ENCODE measurements at regions not wholly inside any gene's neighbourhood (a gene's known extent, or its start where the extent isn't known, plus 50 kb on each side); places are given as distances from the start of the nearest gene placed in this dataset.

DNA sequence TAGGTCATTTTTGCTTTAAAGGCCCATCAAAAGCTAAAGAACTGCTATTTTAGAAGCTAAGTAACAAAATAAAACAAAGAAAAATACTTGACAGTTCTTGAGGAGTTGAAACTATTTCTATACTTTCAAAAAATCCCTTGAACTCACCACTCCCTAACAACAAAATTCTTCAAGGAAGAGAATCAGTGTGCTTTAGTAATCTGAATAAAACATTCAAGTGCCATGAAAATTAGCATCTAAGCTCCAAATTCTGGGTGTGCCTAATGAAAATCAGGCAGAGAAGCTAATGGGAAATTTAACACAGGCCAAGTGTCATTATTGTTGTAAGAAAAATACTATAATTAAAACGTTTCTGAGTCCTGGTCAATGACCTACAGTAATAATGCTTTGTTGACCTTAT lies 456.3 kb downstream of the ZEB2 start:
- TF ChIP-seq ZNF274 (IDR thresholded peaks at IDR 0.05; ENCODE audit: low read depth, low read length) (no peak), SUZ12 (IDR thresholded peaks at IDR 0.05; ENCODE audit: extremely low read depth, insufficient read depth, insufficient read length) (no peak), YY1 (IDR thresholded peaks at IDR 0.05; ENCODE audit: insufficient read depth, insufficient read length) (no peak)
- no peaks in the 10 kb centered on the region for H3K27me3 ChIP-seq (ENCODE audit: insufficient read depth, insufficient read length)
- H3K9ac ChIP-seq (ENCODE audit: insufficient read length, low read depth): no peak overlapping the region
- H3K9me3 ChIP-seq (ENCODE audit: insufficient read depth, low read length): no peaks in the 10 kb centered on the region
- H3K36me3 ChIP-seq (ENCODE audit: insufficient read depth, insufficient read length, low read length): no peaks in the 10 kb centered on the region
- DNase-seq (ENCODE audit: low read depth, low spot score): no peak
- H3K4me3 ChIP-seq (ENCODE audit: insufficient read length, low read depth): no peak overlapping the region
- no peaks in the 10 kb centered on the region for H3K4me1 ChIP-seq (ENCODE audit: insufficient read depth, insufficient read length)

DNA sequence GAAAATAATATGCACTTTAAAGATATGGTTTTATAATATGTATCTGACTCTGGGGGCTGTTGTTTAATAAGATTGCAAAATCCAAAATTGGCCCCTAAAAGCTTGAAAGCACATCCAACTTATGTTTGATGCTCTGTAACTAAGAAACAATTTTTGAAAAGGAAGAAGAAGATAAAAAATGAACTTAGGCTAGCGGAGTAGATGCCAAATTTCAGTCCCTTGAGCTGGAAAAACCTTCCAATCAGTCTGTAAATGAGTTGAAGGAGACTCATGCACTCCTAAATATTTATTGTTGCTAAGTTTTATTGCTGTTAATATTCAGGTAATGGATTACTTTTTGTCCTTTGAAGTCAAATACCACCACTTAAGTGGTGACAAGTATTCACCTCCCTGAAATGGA lies 465.0 kb downstream of the ZEB2 start:
- Histone ChIP-seq H3K4me1 (ENCODE audit: insufficient read depth, insufficient read length) (no peaks in the 10 kb centered on the region), H3K9ac (ENCODE audit: insufficient read length, low read depth) (no peak overlapping the region), H3K36me3 (ENCODE audit: insufficient read depth, insufficient read length, low read length) (no peaks in the 10 kb centered on the region), H3K27me3 (ENCODE audit: insufficient read depth, insufficient read length) (no peaks in the 10 kb centered on the region), H3K4me3 (ENCODE audit: insufficient read length, low read depth) (no peak overlapping the region), H3K9me3 (ENCODE audit: insufficient read depth, low read length) (no peaks in the 10 kb centered on the region)
- TF ChIP-seq SUZ12 (IDR thresholded peaks at IDR 0.05; ENCODE audit: extremely low read depth, insufficient read depth, insufficient read length) (no peak), YY1 (IDR thresholded peaks at IDR 0.05; ENCODE audit: insufficient read depth, insufficient read length) (no peak), ZNF274 (IDR thresholded peaks at IDR 0.05; ENCODE audit: low read depth, low read length) (no peak)
- no peak for DNase-seq (ENCODE audit: low read depth, low spot score)

DNA sequence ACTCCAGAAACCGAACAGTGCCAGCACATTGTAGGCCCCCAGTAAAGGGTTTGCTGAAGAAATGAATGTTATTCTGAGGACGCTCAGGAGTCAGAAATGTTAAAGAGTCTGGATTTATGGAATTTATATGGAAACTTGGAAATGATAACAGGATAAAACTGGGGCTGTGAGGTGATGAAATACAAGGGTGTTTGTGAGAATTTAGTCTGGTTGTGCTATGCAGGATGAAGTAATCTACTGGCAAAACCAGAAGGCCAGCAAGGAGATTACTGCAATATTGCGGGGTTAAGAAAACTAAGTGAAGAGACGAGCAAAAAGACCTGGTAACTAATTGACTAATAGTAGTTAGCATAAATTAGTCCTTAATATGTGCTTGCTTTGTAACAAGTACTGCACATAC lies 467.8 kb downstream of the ZEB2 start:
- Histone ChIP-seq H3K4me1 (ENCODE audit: insufficient read depth, insufficient read length) (no peaks in the 10 kb centered on the region), H3K9ac (ENCODE audit: insufficient read length, low read depth) (no peak overlapping the region), H3K9me3 (ENCODE audit: insufficient read depth, low read length) (no peaks in the 10 kb centered on the region), H3K27me3 (ENCODE audit: insufficient read depth, insufficient read length) (no peaks in the 10 kb centered on the region), H3K36me3 (ENCODE audit: insufficient read depth, insufficient read length, low read length) (no peaks in the 10 kb centered on the region), H3K4me3 (ENCODE audit: insufficient read length, low read depth) (no peak overlapping the region)
- TF ChIP-seq SUZ12 (IDR thresholded peaks at IDR 0.05; ENCODE audit: extremely low read depth, insufficient read depth, insufficient read length) (no peak), YY1 (IDR thresholded peaks at IDR 0.05; ENCODE audit: insufficient read depth, insufficient read length) (no peak), ZNF274 (IDR thresholded peaks at IDR 0.05; ENCODE audit: low read depth, low read length) (no peak)
- no peak for DNase-seq (ENCODE audit: low read depth, low spot score)

DNA sequence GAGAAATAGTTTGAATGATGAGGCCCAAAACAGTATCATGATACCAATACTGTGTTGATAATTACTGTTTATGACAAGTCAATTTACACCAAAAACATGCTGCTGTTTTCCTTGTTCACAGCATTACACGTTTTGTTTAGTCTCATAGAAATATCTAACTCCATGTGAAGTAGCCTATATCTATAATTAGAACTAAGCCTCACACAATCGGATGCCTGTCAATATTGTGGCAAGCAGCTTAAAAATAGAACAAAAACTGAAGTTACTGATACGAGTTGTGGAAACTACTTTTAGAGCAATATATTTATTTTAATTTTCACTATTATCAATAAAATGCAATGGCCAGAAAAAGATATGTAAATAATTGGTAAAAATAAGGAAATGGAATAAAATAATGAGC lies 470.8 kb downstream of the ZEB2 start:
- Histone ChIP-seq H3K4me3 (ENCODE audit: insufficient read length, low read depth) (no peak overlapping the region), H3K9me3 (ENCODE audit: insufficient read depth, low read length) (no peaks in the 10 kb centered on the region), H3K27me3 (ENCODE audit: insufficient read depth, insufficient read length) (no peaks in the 10 kb centered on the region), H3K9ac (ENCODE audit: insufficient read length, low read depth) (no peak overlapping the region), H3K4me1 (ENCODE audit: insufficient read depth, insufficient read length) (no peaks in the 10 kb centered on the region), H3K36me3 (ENCODE audit: insufficient read depth, insufficient read length, low read length) (no peaks in the 10 kb centered on the region)
- DNase-seq (ENCODE audit: low read depth, low spot score): no peak
- no peak for TF ChIP-seq SUZ12 (IDR thresholded peaks at IDR 0.05; ENCODE audit: extremely low read depth, insufficient read depth, insufficient read length)
- no peak for TF ChIP-seq YY1 (IDR thresholded peaks at IDR 0.05; ENCODE audit: insufficient read depth, insufficient read length)
- no peak for TF ChIP-seq ZNF274 (IDR thresholded peaks at IDR 0.05; ENCODE audit: low read depth, low read length)

DNA sequence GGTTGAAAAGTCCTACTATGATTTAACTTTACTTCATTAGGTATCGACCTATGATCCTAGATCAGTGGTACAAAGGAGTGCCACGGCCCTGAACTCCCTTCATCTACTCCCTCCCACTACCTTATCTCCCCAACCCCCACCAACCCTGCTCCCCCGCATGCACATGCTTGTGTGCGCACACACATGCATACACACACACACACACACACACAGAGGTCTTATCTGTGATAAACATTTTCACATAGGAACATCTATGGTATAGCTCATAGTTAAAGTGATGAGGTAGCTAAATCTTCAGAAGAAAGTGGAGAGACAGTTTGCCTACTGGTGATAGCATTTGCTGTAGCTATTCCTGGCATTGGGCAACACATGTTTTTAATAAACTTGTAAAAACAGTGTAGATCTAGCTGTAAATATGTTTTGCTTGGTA lies 471.3 kb downstream of the ZEB2 start:
- H3K9ac ChIP-seq (ENCODE audit: insufficient read length, low read depth): no peak overlapping the region
- no peak overlapping the region for H3K4me3 ChIP-seq (ENCODE audit: insufficient read length, low read depth)
- TF ChIP-seq YY1 (IDR thresholded peaks at IDR 0.05; ENCODE audit: insufficient read depth, insufficient read length): no peak
- no peak for TF ChIP-seq SUZ12 (IDR thresholded peaks at IDR 0.05; ENCODE audit: extremely low read depth, insufficient read depth, insufficient read length)
- TF ChIP-seq ZNF274 (IDR thresholded peaks at IDR 0.05; ENCODE audit: low read depth, low read length): no peak
- DNase-seq (ENCODE audit: low read depth, low spot score): no peak
- H3K9me3 ChIP-seq (ENCODE audit: insufficient read depth, low read length): no peaks in the 10 kb centered on the region
- no peaks in the 10 kb centered on the region for H3K36me3 ChIP-seq (ENCODE audit: insufficient read depth, insufficient read length, low read length)
- H3K27me3 ChIP-seq (ENCODE audit: insufficient read depth, insufficient read length): no peaks in the 10 kb centered on the region
- H3K4me1 ChIP-seq (ENCODE audit: insufficient read depth, insufficient read length): no peaks in the 10 kb centered on the region

DNA sequence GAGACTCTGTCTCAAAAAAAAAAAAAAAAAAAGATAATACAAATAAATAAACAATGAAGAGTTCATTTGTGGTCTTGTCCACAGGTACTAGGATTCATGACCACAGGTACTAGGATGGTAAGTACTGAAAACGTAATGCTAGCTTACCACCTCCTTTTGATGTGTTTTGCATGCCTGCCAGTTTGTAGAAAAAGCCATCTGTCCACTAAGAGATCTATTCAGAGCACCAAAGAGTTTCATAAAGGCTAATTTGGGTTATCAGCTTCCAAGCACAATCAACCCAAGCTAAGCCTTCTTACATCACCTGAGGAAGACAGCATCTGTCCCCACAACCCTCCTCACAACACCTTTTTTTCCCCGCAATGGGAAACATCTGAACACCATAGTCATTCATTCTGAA lies 477.2 kb downstream of the ZEB2 start:
- DNase-seq (ENCODE audit: low read depth, low spot score): no peak
- Histone ChIP-seq H3K9me3 (ENCODE audit: insufficient read depth, low read length) (no peaks in the 10 kb centered on the region), H3K4me3 (ENCODE audit: insufficient read length, low read depth) (no peak overlapping the region), H3K36me3 (ENCODE audit: insufficient read depth, insufficient read length, low read length) (no peaks in the 10 kb centered on the region), H3K27me3 (ENCODE audit: insufficient read depth, insufficient read length) (no peaks in the 10 kb centered on the region), H3K9ac (ENCODE audit: insufficient read length, low read depth) (no peak overlapping the region), H3K4me1 (ENCODE audit: insufficient read depth, insufficient read length) (no peaks in the 10 kb centered on the region)
- TF ChIP-seq YY1 (IDR thresholded peaks at IDR 0.05; ENCODE audit: insufficient read depth, insufficient read length) (no peak), ZNF274 (IDR thresholded peaks at IDR 0.05; ENCODE audit: low read depth, low read length) (no peak), SUZ12 (IDR thresholded peaks at IDR 0.05; ENCODE audit: extremely low read depth, insufficient read depth, insufficient read length) (no peak)

DNA sequence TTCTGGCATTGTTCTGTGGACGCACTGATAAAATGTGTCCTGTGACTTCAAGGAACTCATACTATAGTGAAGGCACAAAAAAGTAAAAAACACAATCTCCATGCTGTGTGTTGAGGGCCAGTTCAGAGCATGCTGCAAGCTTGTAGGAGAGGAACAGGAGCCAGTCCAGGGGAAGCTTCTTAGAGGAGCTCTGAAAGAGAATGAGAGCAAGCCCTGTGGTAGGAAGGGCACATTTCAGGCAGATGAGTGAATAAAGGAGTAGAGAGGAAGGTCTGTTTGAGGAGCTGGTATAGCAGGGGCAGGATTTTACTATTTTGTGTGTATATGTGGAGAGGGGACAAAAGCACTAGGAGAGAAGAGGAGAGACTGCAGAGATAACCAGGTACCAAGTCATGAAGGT lies 478.3 kb downstream of the ZEB2 start:
- Histone ChIP-seq H3K4me3 (ENCODE audit: insufficient read length, low read depth) (no peak overlapping the region), H3K27me3 (ENCODE audit: insufficient read depth, insufficient read length) (no peaks in the 10 kb centered on the region), H3K4me1 (ENCODE audit: insufficient read depth, insufficient read length) (no peaks in the 10 kb centered on the region), H3K36me3 (ENCODE audit: insufficient read depth, insufficient read length, low read length) (no peaks in the 10 kb centered on the region), H3K9me3 (ENCODE audit: insufficient read depth, low read length) (no peaks in the 10 kb centered on the region), H3K9ac (ENCODE audit: insufficient read length, low read depth) (no peak overlapping the region)
- DNase-seq (ENCODE audit: low read depth, low spot score): no peak
- TF ChIP-seq ZNF274 (IDR thresholded peaks at IDR 0.05; ENCODE audit: low read depth, low read length): no peak
- TF ChIP-seq YY1 (IDR thresholded peaks at IDR 0.05; ENCODE audit: insufficient read depth, insufficient read length): no peak
- no peak for TF ChIP-seq SUZ12 (IDR thresholded peaks at IDR 0.05; ENCODE audit: extremely low read depth, insufficient read depth, insufficient read length)

DNA sequence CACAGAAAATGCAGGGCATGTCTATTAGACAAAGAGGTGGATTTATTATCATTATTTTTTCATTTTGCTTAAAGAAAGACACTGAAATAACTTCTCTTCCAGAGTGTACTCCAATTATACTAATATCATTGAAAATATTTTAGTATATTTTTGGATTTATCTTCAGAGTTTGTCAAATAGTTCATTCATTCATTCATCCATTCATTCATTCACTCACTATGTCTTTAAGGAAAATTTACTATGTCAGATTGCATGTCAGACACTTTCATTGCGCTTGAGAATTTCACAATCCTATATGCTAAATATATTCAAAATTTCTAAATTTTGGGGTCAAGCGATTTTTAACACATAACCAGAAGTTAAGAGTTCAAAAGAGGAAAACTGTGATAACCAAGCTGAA lies 479.1 kb downstream of the ZEB2 start:
- DNase-seq (ENCODE audit: low read depth, low spot score): no peak
- Histone ChIP-seq H3K36me3 (ENCODE audit: insufficient read depth, insufficient read length, low read length) (no peaks in the 10 kb centered on the region), H3K4me3 (ENCODE audit: insufficient read length, low read depth) (no peak overlapping the region), H3K9me3 (ENCODE audit: insufficient read depth, low read length) (no peaks in the 10 kb centered on the region), H3K9ac (ENCODE audit: insufficient read length, low read depth) (no peak overlapping the region), H3K27me3 (ENCODE audit: insufficient read depth, insufficient read length) (no peaks in the 10 kb centered on the region), H3K4me1 (ENCODE audit: insufficient read depth, insufficient read length) (no peaks in the 10 kb centered on the region)
- no peak for TF ChIP-seq ZNF274 (IDR thresholded peaks at IDR 0.05; ENCODE audit: low read depth, low read length)
- no peak for TF ChIP-seq SUZ12 (IDR thresholded peaks at IDR 0.05; ENCODE audit: extremely low read depth, insufficient read depth, insufficient read length)
- no peak for TF ChIP-seq YY1 (IDR thresholded peaks at IDR 0.05; ENCODE audit: insufficient read depth, insufficient read length)

Measured in NT2/D1 (cell line).